ENCODE measurements at regions not wholly inside any gene's neighbourhood (a gene's known extent, or its start where the extent isn't known, plus 50 kb on each side); places are given as distances from the start of the nearest gene placed in this dataset.

DNA sequence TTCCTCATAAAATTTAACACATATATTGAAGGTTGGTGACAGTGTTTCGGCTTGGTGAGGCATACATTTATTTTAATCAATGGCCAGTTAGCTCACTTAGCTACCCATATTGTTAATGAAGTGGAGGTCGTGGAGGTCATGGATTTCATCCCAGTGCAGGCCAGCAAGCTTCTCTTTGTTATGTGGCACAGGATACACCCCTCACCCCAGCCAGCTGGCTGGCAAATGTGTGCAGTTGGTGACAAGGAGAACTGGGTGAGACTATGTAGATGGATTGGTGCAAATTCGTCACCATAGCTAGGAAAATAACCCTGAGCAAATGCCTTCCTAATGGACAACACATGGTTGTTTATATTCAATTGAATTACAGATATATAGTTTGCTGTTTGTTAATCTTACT lies 50.5 kb upstream of the FOXP2 start:
- Mint-ChIP-seq H3K9me3 (ENCODE audit: unreplicated experiment) (peaks cover 9% of the 10 kb centered on the region), H3K27me3 (ENCODE audit: insufficient read depth, unreplicated experiment) (peaks cover 2% of the 10 kb centered on the region), H3K4me1 (ENCODE audit: low read depth, unreplicated experiment) (no peaks in the 10 kb centered on the region), H3K4me3 (ENCODE audit: unreplicated experiment) (no peak overlapping the region), H3K36me3 (ENCODE audit: insufficient read depth, unreplicated experiment) (no peaks in the 10 kb centered on the region), H3K27ac (ENCODE audit: unreplicated experiment) (no peak overlapping the region)
- Histone ChIP-seq H3K27me3 (replicated peaks; ENCODE audit: control insufficient read depth, insufficient read depth, low read length) (no peaks in the 10 kb centered on the region), H3K4me1 (no peaks in the 10 kb centered on the region), H3K9me3 (no peaks in the 10 kb centered on the region), H3K4me3 (ENCODE audit: low read depth, low read length) (no peak overlapping the region), H3K36me3 (ENCODE audit: control insufficient read depth, insufficient read depth, low read length) (no peaks in the 10 kb centered on the region)
- TF ChIP-seq, protein P1, sequence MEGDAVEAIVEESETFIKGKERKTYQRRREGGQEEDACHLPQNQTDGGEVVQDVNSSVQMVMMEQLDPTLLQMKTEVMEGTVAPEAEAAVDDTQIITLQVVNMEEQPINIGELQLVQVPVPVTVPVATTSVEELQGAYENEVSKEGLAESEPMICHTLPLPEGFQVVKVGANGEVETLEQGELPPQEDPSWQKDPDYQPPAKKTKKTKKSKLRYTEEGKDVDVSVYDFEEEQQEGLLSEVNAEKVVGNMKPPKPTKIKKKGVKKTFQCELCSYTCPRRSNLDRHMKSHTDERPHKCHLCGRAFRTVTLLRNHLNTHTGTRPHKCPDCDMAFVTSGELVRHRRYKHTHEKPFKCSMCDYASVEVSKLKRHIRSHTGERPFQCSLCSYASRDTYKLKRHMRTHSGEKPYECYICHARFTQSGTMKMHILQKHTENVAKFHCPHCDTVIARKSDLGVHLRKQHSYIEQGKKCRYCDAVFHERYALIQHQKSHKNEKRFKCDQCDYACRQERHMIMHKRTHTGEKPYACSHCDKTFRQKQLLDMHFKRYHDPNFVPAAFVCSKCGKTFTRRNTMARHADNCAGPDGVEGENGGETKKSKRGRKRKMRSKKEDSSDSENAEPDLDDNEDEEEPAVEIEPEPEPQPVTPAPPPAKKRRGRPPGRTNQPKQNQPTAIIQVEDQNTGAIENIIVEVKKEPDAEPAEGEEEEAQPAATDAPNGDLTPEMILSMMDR (IDR thresholded peaks at IDR 0.05; ENCODE audit: insufficient read depth in 1 of 2, low read depth in 1 of 2, low read length in 1 of 2, severe bottlenecking in 1 of 2, unreplicated experiment in 1 of 2): no peak
- BruUV-seq (replicated peaks): no TSS peak
- CTCF ChIA-PET: no interaction called here
- DNase-seq: no peak
- intact Hi-C loops (cut with micrococcal nuclease; ENCODE audit: unreplicated experiment): no loop called here
- POLR2A ChIA-PET: no interaction called here

DNA sequence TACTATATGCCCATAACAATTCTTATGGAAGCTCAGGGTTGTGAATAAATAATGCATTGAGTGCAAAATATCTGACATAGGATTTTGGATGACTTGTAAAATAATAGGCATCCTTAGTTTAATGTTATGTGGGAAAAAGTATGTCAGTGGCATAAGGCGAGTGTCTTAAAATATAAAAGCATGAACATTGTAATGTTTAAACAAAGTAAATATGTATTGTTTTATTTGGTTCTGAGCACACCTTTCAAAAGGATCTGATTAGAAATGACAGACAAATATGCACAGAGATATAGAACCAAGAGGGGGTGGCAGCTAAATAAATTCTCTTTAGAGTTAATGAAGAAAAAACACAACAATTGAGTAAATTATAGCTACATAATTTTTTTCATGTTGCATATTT lies 51.3 kb upstream of the FOXP2 start:
- no peaks in the 10 kb centered on the region for H3K36me3 Mint-ChIP-seq (ENCODE audit: insufficient read depth, unreplicated experiment)
- intact Hi-C loops (cut with micrococcal nuclease; ENCODE audit: unreplicated experiment): no loop called here
- TF ChIP-seq, protein P1 (IDR thresholded peaks at IDR 0.05; ENCODE audit: insufficient read depth in 1 of 2, low read depth in 1 of 2, low read length in 1 of 2, severe bottlenecking in 1 of 2, unreplicated experiment in 1 of 2): no peak
- no peaks in the 10 kb centered on the region for H3K4me1 Mint-ChIP-seq (ENCODE audit: low read depth, unreplicated experiment)
- no peaks in the 10 kb centered on the region for H3K4me1 ChIP-seq
- no peaks in the 10 kb centered on the region for H3K27me3 ChIP-seq (replicated peaks; ENCODE audit: control insufficient read depth, insufficient read depth, low read length)
- ChIA-PET POLR2A (no interaction called here), CTCF (no interaction called here)
- no peak for DNase-seq
- H3K9me3 Mint-ChIP-seq (ENCODE audit: unreplicated experiment): peaks cover 9% of the 10 kb centered on the region
- H3K27ac Mint-ChIP-seq (ENCODE audit: unreplicated experiment): no peak overlapping the region
- H3K36me3 ChIP-seq (ENCODE audit: control insufficient read depth, insufficient read depth, low read length): no peaks in the 10 kb centered on the region
- no peaks in the 10 kb centered on the region for H3K9me3 ChIP-seq
- H3K27me3 Mint-ChIP-seq (ENCODE audit: insufficient read depth, unreplicated experiment): peaks cover 2% of the 10 kb centered on the region
- no TSS peak for BruUV-seq (replicated peaks)
- H3K4me3 ChIP-seq (ENCODE audit: low read depth, low read length): no peak overlapping the region
- H3K4me3 Mint-ChIP-seq (ENCODE audit: unreplicated experiment): no peak overlapping the region

DNA sequence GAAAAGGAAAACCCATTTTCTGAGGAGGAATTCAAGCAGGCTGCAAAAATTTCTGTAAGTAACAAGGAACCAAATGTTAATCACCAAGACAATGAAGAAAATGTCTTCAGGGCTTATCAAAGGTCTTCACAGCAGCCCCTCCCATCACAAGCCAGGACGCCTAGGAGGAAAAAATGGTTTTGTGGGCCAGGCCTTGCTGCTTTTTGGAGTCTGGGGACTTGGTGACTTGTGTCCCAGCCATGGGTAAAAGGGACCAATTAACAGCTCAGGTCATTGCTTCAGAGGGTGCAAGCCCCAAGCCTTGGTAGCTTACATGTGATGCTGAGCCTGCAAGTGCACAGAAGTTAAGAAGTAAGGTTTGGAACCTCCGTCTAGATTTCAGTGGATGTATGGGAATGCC lies 55.7 kb upstream of the FOXP2 start:
- H3K9me3 Mint-ChIP-seq (ENCODE audit: unreplicated experiment): peaks cover 9% of the 10 kb centered on the region
- H3K36me3 Mint-ChIP-seq (ENCODE audit: insufficient read depth, unreplicated experiment): no peaks in the 10 kb centered on the region
- no peaks in the 10 kb centered on the region for H3K4me1 ChIP-seq
- H3K9me3 ChIP-seq: no peaks in the 10 kb centered on the region
- TF ChIP-seq, protein P1 (IDR thresholded peaks at IDR 0.05; ENCODE audit: insufficient read depth in 1 of 2, low read depth in 1 of 2, low read length in 1 of 2, severe bottlenecking in 1 of 2, unreplicated experiment in 1 of 2): no peak
- DNase-seq: no peak
- peaks cover 4% of the 10 kb centered on the region for H3K27me3 Mint-ChIP-seq (ENCODE audit: insufficient read depth, unreplicated experiment)
- intact Hi-C loops (cut with micrococcal nuclease; ENCODE audit: unreplicated experiment): no loop called here
- ChIA-PET POLR2A (no interaction called here), CTCF (no interaction called here)
- no peak overlapping the region for H3K4me3 ChIP-seq (ENCODE audit: low read depth, low read length)
- H3K4me3 Mint-ChIP-seq (ENCODE audit: unreplicated experiment): no peak overlapping the region
- no peaks in the 10 kb centered on the region for H3K27me3 ChIP-seq (replicated peaks; ENCODE audit: control insufficient read depth, insufficient read depth, low read length)
- no peaks in the 10 kb centered on the region for H3K4me1 Mint-ChIP-seq (ENCODE audit: low read depth, unreplicated experiment)
- BruUV-seq (replicated peaks): no TSS peak
- H3K27ac Mint-ChIP-seq (ENCODE audit: unreplicated experiment): no peak overlapping the region
- H3K36me3 ChIP-seq (ENCODE audit: control insufficient read depth, insufficient read depth, low read length): no peaks in the 10 kb centered on the region

Data from Caco-2 (cell line).